K562 (cell line): ENCODE measurements at regions not wholly inside any gene's neighbourhood (a gene's known extent, or its start where the extent isn't known, plus 50 kb on each side); places are given as distances from the start of the nearest gene placed in this dataset.

Source experiments
- CHD4 ChIP-seq: fragments of 200-600 bp; sonication (generic); IDR thresholded peaks from 3 replicates; pipeline ENCODE4 v1.6.1; 2012; ENCODE audit warnings: low read depth, mild to moderate bottlenecking, mixed read lengths, low read length, inconsistent platforms; ENCODE audit not compliant: insufficient read depth, insufficient replicate concordance, poor library complexity, severe bottlenecking
- IRF2 ChIP-seq: sonication (generic); formaldehyde crosslinking; IDR thresholded peaks from 2 replicates; pipeline ENCODE4 v1.8.1; 2022; ENCODE audit warnings: mild to moderate bottlenecking, missing genetic modification reagents
- PCBP1 ChIP-seq: fragments of 200-400 bp; formaldehyde crosslinking; IDR thresholded peaks from 2 replicates; pipeline ENCODE4 v1.6.1; 2018; ENCODE audit warnings: mild to moderate bottlenecking, low read depth, low read length; ENCODE audit not compliant: poor library complexity, severe bottlenecking
- RBM17 ChIP-seq: fragments of 200-400 bp; formaldehyde crosslinking; IDR thresholded peaks from 2 replicates; pipeline ENCODE4 v1.6.1; 2017; ENCODE audit warnings: low read depth, mild to moderate bottlenecking, low read length, borderline replicate concordance

DNA sequence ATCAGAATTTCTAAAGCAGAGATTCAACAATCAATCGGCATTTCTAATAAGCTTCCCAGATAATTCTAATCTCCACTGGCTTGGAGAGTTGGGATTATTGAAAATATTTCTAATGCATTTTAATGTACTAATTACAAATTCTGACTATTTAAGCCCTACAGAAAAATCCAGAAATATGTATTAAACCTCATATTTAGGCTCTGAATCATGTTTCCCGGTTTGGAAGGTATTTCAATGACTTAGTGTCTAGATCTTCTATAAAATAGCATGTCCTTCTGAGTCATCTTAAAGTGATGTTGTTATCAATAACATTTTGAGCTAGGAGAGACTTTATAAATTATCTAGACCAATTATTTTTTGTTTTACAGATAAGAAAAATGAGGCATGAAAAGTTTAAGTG, 258.8 kb upstream of the NRXN1 start:
- TF ChIP-seq IRF2 (no peak), RBM17 (no peak), CHD4 (no peak), PCBP1 (no peak)
